Erythroblast (primary cell): ENCODE measurements at regions not wholly inside any gene's neighbourhood (a gene's known extent, or its start where the extent isn't known, plus 50 kb on each side); places are given as distances from the start of the nearest gene placed in this dataset.

Experiments used
- GATA1 ChIP-seq: IDR thresholded peaks from 2 replicates; pipeline ENCODE4 v1.6.1; 2011; ENCODE audit warnings: low read depth, mild to moderate bottlenecking, control low read depth, low read length, moderate library complexity
- POLR2A ChIP-seq: IDR thresholded peaks from 2 replicates; pipeline ENCODE4 v1.6.1; 2011; ENCODE audit warnings: mild to moderate bottlenecking, low read length

- TF ChIP-seq POLR2A (no peak), GATA1 (no peak)
Observed at GRCh38 chr7:126166645-126167044, 1086.1 kb downstream of the GRM8 start.
